ENCODE measurements at regions not wholly inside any gene's neighbourhood (a gene's known extent, or its start where the extent isn't known, plus 50 kb on each side); places are given as distances from the start of the nearest gene placed in this dataset.

DNA sequence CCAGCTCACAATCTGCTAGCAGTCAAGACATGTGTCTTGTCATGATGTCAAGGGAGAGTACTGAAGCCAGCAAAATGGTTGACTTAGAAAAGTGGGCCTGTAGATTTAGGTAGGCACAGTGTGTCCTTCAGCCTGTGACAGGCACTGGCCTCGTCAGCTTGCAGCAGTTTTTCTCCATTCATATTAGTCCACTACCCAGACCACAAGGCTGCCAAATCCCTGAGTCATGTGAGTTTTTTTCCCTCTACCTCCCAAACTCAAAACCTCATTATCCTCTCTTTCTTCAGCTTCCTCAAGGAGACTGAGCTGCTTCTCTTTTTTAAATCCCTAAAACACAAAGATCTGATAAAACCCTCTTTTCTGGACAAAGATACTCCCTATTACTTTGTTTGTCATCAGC lies 102.6 kb upstream of the HS3ST3A1 start:
- TF ChIP-seq, protein P1, sequence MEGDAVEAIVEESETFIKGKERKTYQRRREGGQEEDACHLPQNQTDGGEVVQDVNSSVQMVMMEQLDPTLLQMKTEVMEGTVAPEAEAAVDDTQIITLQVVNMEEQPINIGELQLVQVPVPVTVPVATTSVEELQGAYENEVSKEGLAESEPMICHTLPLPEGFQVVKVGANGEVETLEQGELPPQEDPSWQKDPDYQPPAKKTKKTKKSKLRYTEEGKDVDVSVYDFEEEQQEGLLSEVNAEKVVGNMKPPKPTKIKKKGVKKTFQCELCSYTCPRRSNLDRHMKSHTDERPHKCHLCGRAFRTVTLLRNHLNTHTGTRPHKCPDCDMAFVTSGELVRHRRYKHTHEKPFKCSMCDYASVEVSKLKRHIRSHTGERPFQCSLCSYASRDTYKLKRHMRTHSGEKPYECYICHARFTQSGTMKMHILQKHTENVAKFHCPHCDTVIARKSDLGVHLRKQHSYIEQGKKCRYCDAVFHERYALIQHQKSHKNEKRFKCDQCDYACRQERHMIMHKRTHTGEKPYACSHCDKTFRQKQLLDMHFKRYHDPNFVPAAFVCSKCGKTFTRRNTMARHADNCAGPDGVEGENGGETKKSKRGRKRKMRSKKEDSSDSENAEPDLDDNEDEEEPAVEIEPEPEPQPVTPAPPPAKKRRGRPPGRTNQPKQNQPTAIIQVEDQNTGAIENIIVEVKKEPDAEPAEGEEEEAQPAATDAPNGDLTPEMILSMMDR (IDR thresholded peaks at IDR 0.05): no peak
- TF ChIP-seq POLR2A (IDR thresholded peaks at IDR 0.05) (no peak), POLR2AphosphoS5 (IDR thresholded peaks at IDR 0.05) (no peak), EP300 (IDR thresholded peaks at IDR 0.05) (no peak)
